Breast epithelium (tissue), 3 donors: ENCODE measurements at regions not wholly inside any gene's neighbourhood (a gene's known extent, or its start where the extent isn't known, plus 50 kb on each side); places are given as distances from the start of the nearest gene placed in this dataset.

ENCODE experiments used
- POLR2A ChIP-seq: fragments of 450-650 bp; IDR thresholded peaks from one replicate; pipeline ENCODE4 v1.6.1; 2016; ENCODE audit warnings: antibody characterized with exemption, mild to moderate bottlenecking, moderate library complexity
- POLR2AphosphoS5 ChIP-seq, 3 donors: sonication (generic); formaldehyde crosslinking; IDR thresholded peaks; one replicate each; pipeline ENCODE4 v1.6.1; 2017; ENCODE audit warnings: antibody characterized with exemption in 3 of 3
- TF ChIP-seq, protein P1 (sequence below), 3 donors: fragments of 450-650 bp; IDR thresholded peaks; one replicate each; pipeline ENCODE4 v1.5.1; 2016 to 2017; ENCODE audit warnings: antibody characterized with exemption in 3 of 3, mild to moderate bottlenecking in 3 of 3, moderate library complexity in 3 of 3

DNA sequence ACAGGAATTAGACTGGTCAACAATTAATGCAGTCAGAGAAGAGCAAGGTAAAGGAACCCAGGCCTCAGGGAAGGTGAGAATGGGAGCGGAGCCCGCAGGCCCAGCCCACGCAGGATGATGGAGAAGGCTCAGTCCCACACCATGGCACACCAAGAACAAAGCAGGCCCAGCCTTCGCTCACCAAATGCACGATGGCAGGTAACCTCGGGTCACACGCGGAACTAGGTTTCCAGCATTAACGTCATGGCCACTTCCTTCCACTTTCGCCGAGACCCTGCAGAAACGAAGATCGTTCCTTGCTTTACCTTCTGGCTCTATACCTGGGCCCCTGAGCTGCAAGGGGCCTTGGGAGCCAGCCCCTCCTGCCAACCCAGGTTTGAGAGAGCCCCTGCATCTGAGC is 240.2 kb upstream of the C1orf174 start:
- no peak for TF ChIP-seq POLR2AphosphoS5 (IDR thresholded peaks at IDR 0.05)
- TF ChIP-seq POLR2A: no peak
- TF ChIP-seq, protein P1, sequence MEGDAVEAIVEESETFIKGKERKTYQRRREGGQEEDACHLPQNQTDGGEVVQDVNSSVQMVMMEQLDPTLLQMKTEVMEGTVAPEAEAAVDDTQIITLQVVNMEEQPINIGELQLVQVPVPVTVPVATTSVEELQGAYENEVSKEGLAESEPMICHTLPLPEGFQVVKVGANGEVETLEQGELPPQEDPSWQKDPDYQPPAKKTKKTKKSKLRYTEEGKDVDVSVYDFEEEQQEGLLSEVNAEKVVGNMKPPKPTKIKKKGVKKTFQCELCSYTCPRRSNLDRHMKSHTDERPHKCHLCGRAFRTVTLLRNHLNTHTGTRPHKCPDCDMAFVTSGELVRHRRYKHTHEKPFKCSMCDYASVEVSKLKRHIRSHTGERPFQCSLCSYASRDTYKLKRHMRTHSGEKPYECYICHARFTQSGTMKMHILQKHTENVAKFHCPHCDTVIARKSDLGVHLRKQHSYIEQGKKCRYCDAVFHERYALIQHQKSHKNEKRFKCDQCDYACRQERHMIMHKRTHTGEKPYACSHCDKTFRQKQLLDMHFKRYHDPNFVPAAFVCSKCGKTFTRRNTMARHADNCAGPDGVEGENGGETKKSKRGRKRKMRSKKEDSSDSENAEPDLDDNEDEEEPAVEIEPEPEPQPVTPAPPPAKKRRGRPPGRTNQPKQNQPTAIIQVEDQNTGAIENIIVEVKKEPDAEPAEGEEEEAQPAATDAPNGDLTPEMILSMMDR (IDR thresholded peaks at IDR 0.05): no peak
